Activated T-helper 1 cell treated with anti-CD3 and anti-CD28 coated beads, Interleukin-12 subunit alpha, Interleukin-12 subunit beta, Interleukin-2, Interleukin-4 antibody, amounts not matched to agents 30 ng/mL and 10 ng/mL and 1 ng/mL, durations not matched to agents 14 hours and 24 hours and 36 hours (primary cell): ENCODE measurements at regions not wholly inside any gene's neighbourhood (a gene's known extent, or its start where the extent isn't known, plus 50 kb on each side); places are given as distances from the start of the nearest gene placed in this dataset.

Source experiments
- DNase-seq: peaks from one replicate; pipeline ENCODE4 v3.0.0; 2021; ENCODE audit warnings: low spot score
- H3K27ac Mint-ChIP-seq: one replicate; pipeline ENCODE4 v1.8.0; 2021; ENCODE audit warnings: mild to moderate bottlenecking, mixed read lengths
- H3K27me3 Mint-ChIP-seq: one replicate; pipeline ENCODE4 v1.8.0; 2022; ENCODE audit warnings: mild to moderate bottlenecking, moderate library complexity, mixed read lengths; ENCODE audit not compliant: insufficient read depth
- H3K36me3 Mint-ChIP-seq: one replicate; pipeline ENCODE4 v1.8.0; 2021; ENCODE audit warnings: low read depth, mixed read lengths
- H3K4me1 Mint-ChIP-seq: one replicate; pipeline ENCODE4 v1.8.0; 2021; ENCODE audit warnings: low read depth, mixed read lengths
- H3K4me3 Mint-ChIP-seq: one replicate; pipeline ENCODE4 v1.8.0; 2021; ENCODE audit warnings: mild to moderate bottlenecking, moderate library complexity, mixed read lengths
- H3K9me3 Mint-ChIP-seq: one replicate; pipeline ENCODE4 v1.8.0; 2021; ENCODE audit warnings: mixed read lengths
- intact Hi-C: fragments of 100-400 bp; cut with micrococcal nuclease; formaldehyde crosslinking; loops from one replicate; pipeline ENCODE4 v1.15.1; 2024

DNA sequence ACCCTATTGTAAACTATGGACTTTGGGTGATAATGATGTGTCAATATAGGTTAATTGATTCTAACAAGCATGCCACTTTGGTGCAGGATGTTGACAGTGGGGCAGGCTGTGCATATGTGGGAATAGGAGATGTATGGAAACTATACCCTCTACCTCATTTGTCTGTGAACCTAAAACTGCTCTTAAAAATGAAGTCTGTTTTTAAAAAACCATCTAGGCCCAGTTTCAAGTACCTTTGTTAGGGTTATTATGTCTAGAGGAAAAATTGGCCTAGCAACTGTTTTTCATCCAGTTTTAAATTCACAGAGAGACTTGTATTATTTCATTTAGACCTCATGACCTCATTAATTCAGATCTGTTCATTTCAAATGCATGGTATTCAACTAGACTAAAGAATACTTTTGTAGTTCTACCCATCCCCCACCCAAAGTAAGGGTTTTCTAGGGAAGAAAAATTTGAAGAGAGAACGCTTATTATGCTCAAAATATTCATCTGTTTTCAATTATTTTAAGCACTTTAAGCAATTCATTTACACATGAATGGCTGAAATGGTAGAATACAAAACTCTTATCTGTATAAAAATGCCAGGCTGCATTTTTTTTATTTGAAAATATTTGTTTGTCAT, 1781.9 kb upstream of the MIR17HG start:
- no peaks in the 10 kb centered on the region for H3K27me3 Mint-ChIP-seq
- H3K27ac Mint-ChIP-seq, result no peak overlapping the region
- H3K36me3 Mint-ChIP-seq, result no peaks in the 10 kb centered on the region
- H3K4me3 Mint-ChIP-seq, result no peak overlapping the region
- H3K9me3 Mint-ChIP-seq, result peaks cover 8% of the 10 kb centered on the region
- H3K4me1 Mint-ChIP-seq, result no peaks in the 10 kb centered on the region
- intact Hi-C loops, result no loop called here
- DNase-seq, result no peak

DNA sequence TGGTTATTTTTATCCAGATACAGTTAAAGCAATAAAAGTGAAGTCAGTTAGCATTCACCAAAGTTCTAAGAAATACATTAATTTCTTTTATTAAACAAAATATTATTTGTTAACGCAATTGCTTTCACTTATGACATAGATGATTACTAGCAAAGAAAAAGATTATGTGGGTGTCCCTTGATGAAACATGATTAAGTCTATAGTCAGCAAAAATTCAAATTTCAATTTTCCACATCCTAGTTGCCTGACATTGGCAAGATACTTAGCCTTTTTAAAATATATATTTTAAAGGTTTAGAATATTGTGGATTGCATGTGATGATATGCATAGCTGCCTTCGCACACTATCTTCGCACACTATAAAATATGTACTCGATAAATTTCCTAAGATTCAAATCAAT, 1780.5 kb upstream of the MIR17HG start:
- Mint-ChIP-seq H3K36me3 (no peaks in the 10 kb centered on the region), H3K27me3 (no peaks in the 10 kb centered on the region), H3K9me3 (peaks cover 14% of the 10 kb centered on the region), H3K27ac (no peak overlapping the region), H3K4me1 (no peaks in the 10 kb centered on the region), H3K4me3 (no peak overlapping the region)
- intact Hi-C loops, result no loop called here
- DNase-seq, result no peak

DNA sequence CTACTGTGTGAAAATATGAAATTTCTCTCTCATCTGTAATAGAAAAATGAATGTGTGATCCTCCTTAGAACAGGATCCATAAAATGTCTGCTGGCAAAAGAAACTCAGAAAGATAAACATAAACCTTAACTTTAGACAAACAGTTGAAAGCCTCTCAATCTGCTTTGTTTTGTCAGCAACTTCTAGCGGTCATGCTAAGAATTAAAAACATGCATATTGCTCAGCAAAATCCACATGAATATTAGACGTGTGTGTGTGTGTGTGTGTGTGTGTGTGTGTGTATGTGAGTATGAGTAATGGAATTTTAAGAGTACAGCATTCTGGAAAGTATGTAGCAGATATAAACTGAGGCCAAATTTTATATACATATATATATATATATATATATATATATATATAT, 1779.2 kb upstream of the MIR17HG start:
- no peak for DNase-seq
- peaks cover 19% of the 10 kb centered on the region for H3K9me3 Mint-ChIP-seq

DNA sequence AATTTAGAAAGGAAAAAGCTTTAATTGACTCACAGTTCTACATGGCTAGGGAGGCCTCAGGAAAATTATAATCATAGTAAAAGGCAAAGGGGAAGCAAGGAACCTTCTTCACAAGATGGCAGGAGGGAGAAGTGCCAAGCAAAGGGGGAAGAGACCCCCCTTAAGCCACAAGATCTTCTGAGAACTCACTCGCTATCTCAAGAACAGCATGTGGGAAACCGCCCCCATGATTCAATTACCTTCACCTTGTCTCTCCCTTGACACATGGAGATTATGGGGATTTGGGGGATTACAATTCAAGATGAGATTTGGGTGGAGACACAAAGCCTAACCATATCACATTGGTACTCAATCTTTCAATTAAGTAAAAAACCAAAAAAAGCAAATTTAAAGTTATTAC, 1778.7 kb upstream of the MIR17HG start:
- DNase-seq, result no peak
- H3K36me3 Mint-ChIP-seq, result no peaks in the 10 kb centered on the region
- intact Hi-C loops, result no loop called here
- no peak overlapping the region for H3K27ac Mint-ChIP-seq
- peaks cover 20% of the 10 kb centered on the region for H3K9me3 Mint-ChIP-seq
- no peak overlapping the region for H3K4me3 Mint-ChIP-seq
- H3K4me1 Mint-ChIP-seq, result no peaks in the 10 kb centered on the region
- no peaks in the 10 kb centered on the region for H3K27me3 Mint-ChIP-seq

More for the DNA sequence above, 1779.2 kb upstream of the MIR17HG start:
- Mint-ChIP-seq H3K4me1 (no peaks in the 10 kb centered on the region), H3K27ac (no peak overlapping the region), H3K4me3 (no peak overlapping the region), H3K27me3 (no peaks in the 10 kb centered on the region), H3K36me3 (no peaks in the 10 kb centered on the region)
- intact Hi-C loops, result no loop called here

DNA sequence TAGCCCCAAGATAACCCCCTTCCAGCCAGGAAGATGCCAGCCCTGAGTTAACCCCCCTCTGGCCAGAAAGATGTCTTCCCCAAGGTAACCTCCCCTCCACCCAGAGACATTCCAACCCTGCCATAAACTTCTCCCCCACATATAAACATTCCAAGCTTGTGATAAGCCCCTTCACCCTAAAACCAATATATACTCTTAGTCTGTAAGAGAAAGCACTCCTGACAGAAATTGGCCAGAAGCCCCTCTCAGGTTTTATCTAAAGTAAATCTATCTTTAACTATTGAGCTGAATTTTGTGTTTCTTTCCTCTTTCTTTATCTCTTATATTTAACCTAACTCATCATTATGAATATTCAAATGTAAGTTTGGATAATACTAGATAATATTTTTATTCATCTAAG, 1775.8 kb upstream of the MIR17HG start:
- intact Hi-C loops, result no loop called here
- H3K9me3 Mint-ChIP-seq, result peaks cover 16% of the 10 kb centered on the region
- DNase-seq, result no peak
- no peak overlapping the region for H3K27ac Mint-ChIP-seq
- H3K4me1 Mint-ChIP-seq, result no peaks in the 10 kb centered on the region
- H3K36me3 Mint-ChIP-seq, result no peaks in the 10 kb centered on the region
- H3K4me3 Mint-ChIP-seq, result no peak overlapping the region
- no peaks in the 10 kb centered on the region for H3K27me3 Mint-ChIP-seq

DNA sequence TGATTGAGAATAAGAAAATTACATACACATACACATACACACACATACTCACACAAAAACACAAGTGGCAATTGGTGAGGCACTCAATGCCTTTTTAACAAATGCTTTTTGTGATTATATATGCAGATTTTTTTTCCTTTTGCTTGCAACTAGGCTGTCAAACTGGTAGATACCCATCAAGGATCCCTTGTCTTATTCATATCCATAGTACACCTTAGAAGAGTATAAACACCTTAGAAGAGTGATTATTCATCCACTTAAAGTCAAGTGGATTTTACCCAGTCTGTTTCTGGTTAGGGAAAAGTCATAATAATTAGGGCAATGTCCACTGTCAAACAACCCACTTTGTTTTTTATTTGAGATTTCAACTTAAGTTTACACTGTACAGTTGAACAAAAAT, 1773.4 kb upstream of the MIR17HG start:
- H3K27ac Mint-ChIP-seq, result no peak overlapping the region
- H3K4me1 Mint-ChIP-seq, result no peaks in the 10 kb centered on the region
- H3K9me3 Mint-ChIP-seq, result peaks cover 16% of the 10 kb centered on the region
- H3K36me3 Mint-ChIP-seq, result no peaks in the 10 kb centered on the region
- H3K27me3 Mint-ChIP-seq, result no peaks in the 10 kb centered on the region
- no peak overlapping the region for H3K4me3 Mint-ChIP-seq
- intact Hi-C loops, result no loop called here
- no peak for DNase-seq

DNA sequence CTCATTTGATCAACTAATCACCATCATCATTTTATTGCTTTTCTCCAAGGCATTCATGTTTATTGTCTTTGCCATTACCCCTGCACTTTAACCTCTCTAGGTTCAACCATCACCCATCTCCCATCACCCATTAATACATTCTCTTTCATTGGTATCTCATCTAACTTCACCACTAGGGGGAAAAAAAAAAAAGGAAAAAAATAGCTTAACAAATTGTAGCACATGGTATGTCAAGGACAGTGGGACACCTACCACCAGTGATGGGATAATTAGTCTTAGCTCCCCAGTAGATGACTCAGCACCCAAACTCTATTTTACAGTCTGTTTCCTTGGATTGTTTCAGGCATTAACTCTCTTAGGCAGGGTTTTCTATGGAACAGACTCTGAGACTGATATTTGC, 1770.2 kb upstream of the MIR17HG start:
- H3K4me3 Mint-ChIP-seq, result no peak overlapping the region

DNA sequence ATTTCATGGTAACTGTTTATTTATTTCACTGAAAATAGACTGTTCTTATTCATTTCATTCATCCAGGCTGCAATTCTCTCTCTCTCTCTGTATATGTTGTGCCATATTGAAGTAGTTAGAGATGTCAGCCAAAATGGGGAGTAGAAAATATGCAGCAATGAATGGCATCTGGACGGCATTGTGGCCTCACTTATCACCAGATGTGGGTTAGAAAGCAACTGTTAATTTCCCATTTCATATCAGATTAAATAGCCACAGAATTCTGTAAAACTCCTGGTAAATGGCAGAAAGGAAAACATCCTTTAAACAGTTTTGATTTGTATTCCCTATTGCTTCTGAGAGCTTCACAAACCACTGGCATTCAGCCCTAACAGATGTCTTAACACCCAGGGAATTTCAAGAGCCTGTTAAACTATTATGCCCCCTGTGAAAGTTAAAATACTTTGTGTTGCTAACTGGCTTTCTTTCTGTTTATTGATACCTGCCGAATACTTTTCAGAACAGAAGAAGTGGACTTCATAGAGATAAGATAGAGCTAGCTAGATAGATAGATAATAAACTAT, 1763.3 kb upstream of the MIR17HG start:
- intact Hi-C loops, result no loop called here
- H3K27ac Mint-ChIP-seq, result no peak overlapping the region
- no peaks in the 10 kb centered on the region for H3K36me3 Mint-ChIP-seq
- H3K9me3 Mint-ChIP-seq, result peaks cover 5% of the 10 kb centered on the region
- H3K4me1 Mint-ChIP-seq, result no peaks in the 10 kb centered on the region
- H3K4me3 Mint-ChIP-seq, result no peak overlapping the region
- no peak for DNase-seq
- H3K27me3 Mint-ChIP-seq, result no peaks in the 10 kb centered on the region

More for the DNA sequence above, 1770.2 kb upstream of the MIR17HG start:
- Mint-ChIP-seq H3K9me3 (peaks cover 10% of the 10 kb centered on the region), H3K27me3 (no peaks in the 10 kb centered on the region), H3K36me3 (no peaks in the 10 kb centered on the region), H3K4me1 (no peaks in the 10 kb centered on the region), H3K27ac (no peak overlapping the region)
- DNase-seq, result no peak
- intact Hi-C loops, result no loop called here

DNA sequence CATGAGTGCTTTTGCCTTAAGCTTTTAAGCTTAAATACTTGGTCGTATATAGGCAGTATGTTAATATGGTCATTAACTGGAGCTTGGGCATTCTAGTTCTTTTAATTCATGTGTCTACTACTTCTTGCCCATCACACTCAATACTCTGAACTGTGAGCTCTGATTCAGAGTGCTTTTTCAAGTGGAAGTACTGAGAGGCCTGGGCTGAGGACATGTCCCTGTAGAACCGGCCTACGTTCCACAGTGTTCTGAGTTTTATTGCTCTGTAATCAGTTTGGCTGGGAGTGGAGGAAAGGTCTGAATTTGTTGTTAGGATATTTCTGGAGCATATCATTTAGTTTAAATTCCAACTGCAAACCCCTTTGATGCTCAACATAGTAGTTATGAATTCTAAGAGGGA, 1744.8 kb upstream of the MIR17HG start:
- Mint-ChIP-seq H3K4me3 (no peak overlapping the region), H3K4me1 (no peaks in the 10 kb centered on the region)

DNA sequence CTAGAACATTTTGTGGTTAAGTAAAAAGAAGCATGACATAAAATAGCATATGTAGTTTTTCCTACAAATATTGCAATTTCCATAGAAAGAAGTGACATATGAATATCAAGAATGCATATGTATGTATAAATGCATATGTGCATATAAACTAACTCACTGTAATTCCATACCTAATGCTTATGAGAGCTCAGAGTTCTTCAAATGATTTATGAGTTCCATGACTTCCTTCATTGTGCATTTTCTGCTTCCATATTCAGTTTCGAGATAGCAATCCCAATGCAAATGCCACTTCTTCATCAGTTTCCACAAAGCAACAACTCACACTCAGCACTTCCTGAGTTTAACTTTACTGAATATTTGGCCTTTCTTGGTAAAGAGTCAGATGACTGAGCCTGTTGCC, 1744.3 kb upstream of the MIR17HG start:
- H3K27ac Mint-ChIP-seq, result no peak overlapping the region
- H3K9me3 Mint-ChIP-seq, result peaks cover 3% of the 10 kb centered on the region
- no peak overlapping the region for H3K4me3 Mint-ChIP-seq
- no peaks in the 10 kb centered on the region for H3K36me3 Mint-ChIP-seq
- intact Hi-C loops, result no loop called here
- no peaks in the 10 kb centered on the region for H3K4me1 Mint-ChIP-seq
- no peak for DNase-seq
- H3K27me3 Mint-ChIP-seq, result no peaks in the 10 kb centered on the region

More for the DNA sequence above, 1744.8 kb upstream of the MIR17HG start:
- no peak for DNase-seq
- H3K27me3 Mint-ChIP-seq, result no peaks in the 10 kb centered on the region
- H3K27ac Mint-ChIP-seq, result no peak overlapping the region
- no peaks in the 10 kb centered on the region for H3K36me3 Mint-ChIP-seq
- intact Hi-C loops, result no loop called here
- peaks cover 3% of the 10 kb centered on the region for H3K9me3 Mint-ChIP-seq

DNA sequence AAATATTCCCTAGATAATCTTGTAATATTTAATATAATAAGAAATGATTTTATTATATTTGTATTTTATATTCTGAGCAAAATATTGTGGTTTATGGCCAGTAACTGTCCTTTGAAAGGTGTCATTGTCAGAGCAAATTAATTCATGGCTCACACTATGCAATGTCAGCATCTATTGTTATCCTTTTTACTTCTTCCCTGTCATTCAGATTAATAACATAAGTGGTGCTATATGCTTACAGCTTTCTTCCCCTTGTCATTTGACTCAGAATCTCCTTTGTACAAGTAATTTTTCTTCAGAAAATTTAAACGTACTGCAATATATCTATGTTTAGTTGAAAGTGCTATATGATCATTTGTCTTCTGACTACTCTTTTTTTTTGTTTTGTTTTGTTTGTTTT, 1738.2 kb upstream of the MIR17HG start:
- peaks cover 3% of the 10 kb centered on the region for H3K9me3 Mint-ChIP-seq
- intact Hi-C loops, result no loop called here
- H3K4me3 Mint-ChIP-seq, result no peak overlapping the region
- no peak overlapping the region for H3K27ac Mint-ChIP-seq
- H3K4me1 Mint-ChIP-seq, result no peaks in the 10 kb centered on the region
- H3K36me3 Mint-ChIP-seq, result no peaks in the 10 kb centered on the region
- no peaks in the 10 kb centered on the region for H3K27me3 Mint-ChIP-seq
- no peak for DNase-seq

DNA sequence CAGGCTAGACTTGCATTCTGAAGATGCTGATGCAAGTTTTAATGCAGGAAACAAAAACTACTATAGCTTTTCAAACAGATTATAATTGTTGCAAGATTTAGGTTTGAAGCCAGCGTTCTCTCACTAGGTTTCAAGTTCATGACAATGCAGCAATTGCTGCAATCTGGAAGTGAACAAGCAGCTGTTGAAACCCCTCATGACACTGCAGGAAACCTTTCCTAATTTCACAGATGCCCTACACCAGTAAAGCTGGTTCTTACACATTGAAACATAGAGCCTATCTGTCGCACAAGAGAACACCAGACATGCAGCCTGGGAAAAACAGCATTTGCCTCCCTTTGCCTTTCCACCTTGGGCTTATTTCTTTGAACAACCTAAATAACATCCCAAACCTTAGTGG, 1737.2 kb upstream of the MIR17HG start:
- H3K4me3 Mint-ChIP-seq, result no peak overlapping the region
- H3K9me3 Mint-ChIP-seq, result peaks cover 3% of the 10 kb centered on the region
- no peaks in the 10 kb centered on the region for H3K4me1 Mint-ChIP-seq
- H3K27me3 Mint-ChIP-seq, result no peaks in the 10 kb centered on the region
- intact Hi-C loops, result no loop called here
- H3K27ac Mint-ChIP-seq, result no peak overlapping the region
- DNase-seq, result no peak
- no peaks in the 10 kb centered on the region for H3K36me3 Mint-ChIP-seq

DNA sequence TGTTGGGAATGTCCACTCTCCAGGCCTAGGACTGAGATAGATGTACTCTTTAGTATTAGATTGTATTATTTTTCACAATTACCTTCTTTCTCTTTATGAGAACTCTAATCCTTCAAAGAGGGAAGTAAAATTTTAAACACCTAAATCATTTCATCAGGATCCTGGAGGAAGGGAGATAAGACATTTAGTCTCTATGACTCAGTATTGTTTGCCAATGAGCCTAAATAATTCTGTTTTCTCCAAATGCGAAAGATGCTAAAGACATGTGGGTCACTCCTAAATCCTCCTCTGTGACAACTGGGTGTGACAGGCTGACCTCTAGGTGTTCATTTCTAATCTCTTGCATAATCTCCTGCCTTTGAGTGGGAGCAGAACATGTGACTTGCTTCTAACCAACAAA, 1736.6 kb upstream of the MIR17HG start:
- no peak for DNase-seq
- intact Hi-C loops, result no loop called here
- Mint-ChIP-seq H3K4me1 (no peaks in the 10 kb centered on the region), H3K27ac (no peak overlapping the region), H3K27me3 (no peaks in the 10 kb centered on the region), H3K4me3 (no peak overlapping the region), H3K36me3 (no peaks in the 10 kb centered on the region), H3K9me3 (peaks cover 3% of the 10 kb centered on the region)

DNA sequence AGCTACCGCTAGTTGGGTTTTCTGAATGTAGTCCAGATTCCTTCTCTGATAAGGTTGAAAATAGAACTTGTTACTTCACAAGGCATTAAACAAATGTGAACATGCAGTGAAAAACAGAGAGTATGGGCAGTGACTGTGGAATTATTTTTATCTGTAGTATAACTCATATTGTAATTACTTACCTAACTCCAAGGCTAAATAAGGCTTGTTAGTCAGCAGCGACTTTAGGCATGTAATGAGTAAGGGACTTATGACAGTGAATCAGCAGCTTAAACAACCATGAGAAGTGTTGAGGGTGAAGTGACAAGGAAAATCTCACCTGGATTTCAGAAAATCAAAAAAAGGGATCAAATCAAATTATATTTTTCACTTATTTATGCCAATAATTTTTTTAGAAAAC, 1719.5 kb upstream of the MIR17HG start:
- H3K27ac Mint-ChIP-seq, result no peak overlapping the region
- DNase-seq, result no peak
- H3K36me3 Mint-ChIP-seq, result no peaks in the 10 kb centered on the region
- H3K27me3 Mint-ChIP-seq, result no peaks in the 10 kb centered on the region
- H3K4me3 Mint-ChIP-seq, result no peak overlapping the region
- no peaks in the 10 kb centered on the region for H3K4me1 Mint-ChIP-seq
- H3K9me3 Mint-ChIP-seq, result peaks cover 19% of the 10 kb centered on the region
- intact Hi-C loops, result no loop called here
